CD4-positive, CD25-positive, alpha-beta regulatory T cell (primary cell): ENCODE measurements at regions not wholly inside any gene's neighbourhood (a gene's known extent, or its start where the extent isn't known, plus 50 kb on each side); places are given as distances from the start of the nearest gene placed in this dataset.

ENCODE experiments used
- ATAC-seq, 2 donors: fragments of 150-1000 bp; cut with Tn5 transposase; one replicate each; pipeline ENCODE4 v1.10.0; 2021; ENCODE audit warnings: low read depth in 2 of 2, moderate number of reproducible peaks in 2 of 2, moderate library complexity in 1 of 2
- DNase-seq, 3 donors: peaks; one replicate each; pipeline versions ENCODE4 v3.0.0 to v3.0.0-alpha.2; 2012 to 2022; ENCODE audit warnings: mixed read lengths in 1 of 3
- H3K27ac ChIP-seq: one replicate; pipeline ENCODE4 v1.7.0; 2013; ENCODE audit warnings: mild to moderate bottlenecking, low read length; ENCODE audit not compliant: insufficient read depth, poor library complexity, severe bottlenecking
- H3K27me3 ChIP-seq: one replicate; pipeline ENCODE4 v1.7.0; 2013; ENCODE audit warnings: low read length; ENCODE audit not compliant: control insufficient read depth, insufficient read depth
- H3K36me3 ChIP-seq: one replicate; pipeline ENCODE4 v1.7.0; 2013; ENCODE audit warnings: mild to moderate bottlenecking, low read length, moderate library complexity; ENCODE audit not compliant: control insufficient read depth, insufficient read depth
- H3K4me1 ChIP-seq: 2 replicates; pipeline ENCODE4 v1.7.0; 2013; ENCODE audit warnings: mild to moderate bottlenecking, low read length; ENCODE audit not compliant: insufficient read depth, control insufficient read depth, poor library complexity, severe bottlenecking
- H3K4me3 ChIP-seq: one replicate; pipeline ENCODE4 v1.7.0; 2013; ENCODE audit warnings: low read depth, mild to moderate bottlenecking, low read length, moderate library complexity
- H3K9me3 ChIP-seq, 2 experiments: 1 replicate in 1 of 2; 2 replicates in 1 of 2; pipeline ENCODE4 v1.7.0; 2013; ENCODE audit warnings: low read length in 2 of 2, mild to moderate bottlenecking in 1 of 2, moderate library complexity in 1 of 2; ENCODE audit not compliant: control insufficient read depth in 2 of 2
- H3K27ac Mint-ChIP-seq, 3 donors: one replicate each; pipeline ENCODE4 v1.8.0; 2020 to 2022; ENCODE audit warnings: mild to moderate bottlenecking in 3 of 3, mixed read lengths in 3 of 3, moderate library complexity in 2 of 3
- H3K27me3 Mint-ChIP-seq: one replicate; pipeline ENCODE4 v1.8.0; 2022; ENCODE audit warnings: mild to moderate bottlenecking, mixed read lengths
- H3K36me3 Mint-ChIP-seq: one replicate; pipeline ENCODE4 v1.8.0; 2020; ENCODE audit warnings: mixed read lengths
- H3K4me1 Mint-ChIP-seq, 4 donors: one replicate each; pipeline ENCODE4 v1.8.0; 2020 to 2022; ENCODE audit warnings: mixed read lengths in 4 of 4, mild to moderate bottlenecking in 1 of 4
- H3K4me3 Mint-ChIP-seq, 4 donors: one replicate each; pipeline ENCODE4 v1.8.0; 2020 to 2022; ENCODE audit warnings: mild to moderate bottlenecking in 4 of 4, mixed read lengths in 4 of 4, moderate library complexity in 3 of 4
- H3K9me3 Mint-ChIP-seq, 7 donors: one replicate each; pipeline ENCODE4 v1.8.0; 2020 to 2022; ENCODE audit warnings: mixed read lengths in 7 of 7, mild to moderate bottlenecking in 3 of 7, moderate library complexity in 2 of 7

DNA sequence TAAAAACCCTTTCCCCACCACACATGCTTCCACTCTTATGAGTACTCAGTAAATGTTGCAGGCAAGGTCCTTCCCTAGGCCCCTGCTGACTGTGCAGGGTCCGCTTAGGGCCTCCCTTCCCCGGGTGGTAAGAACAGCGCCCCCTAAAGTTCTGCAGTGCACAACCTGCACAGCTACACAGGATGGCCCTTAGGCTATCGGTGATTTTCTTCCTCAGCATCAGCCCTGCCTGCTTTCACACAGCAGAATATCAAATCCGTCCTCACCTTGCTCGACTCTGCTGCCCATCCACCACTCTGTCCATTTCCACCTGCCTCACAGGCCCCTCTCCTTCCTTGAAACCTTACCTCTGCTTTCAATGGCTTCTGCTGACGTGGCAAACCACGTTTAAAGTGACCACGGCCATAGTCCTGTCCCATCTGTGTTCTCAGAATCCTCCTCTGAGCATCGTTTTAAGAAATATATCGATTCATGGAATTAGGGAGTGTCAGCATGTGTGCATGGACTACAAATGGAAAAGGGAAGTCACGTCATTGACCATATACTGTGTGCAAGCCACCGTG, 51.4 kb upstream of the TMEM132E start:
- H3K27me3 ChIP-seq = no peaks in the 10 kb centered on the region
- H3K4me1 ChIP-seq = no peaks in the 10 kb centered on the region
- DNase-seq (no peak), ATAC-seq (no peak)
- Mint-ChIP-seq H3K27me3 (peaks cover 30% of the 10 kb centered on the region), H3K4me1 (no peaks in the 10 kb centered on the region), H3K27ac (no peak overlapping the region), H3K4me3 (no peak overlapping the region), H3K9me3 (no peaks in the 10 kb centered on the region), H3K36me3 (no peaks in the 10 kb centered on the region)
- no peaks in the 10 kb centered on the region for H3K36me3 ChIP-seq
- no peak overlapping the region for H3K4me3 ChIP-seq
- H3K9me3 ChIP-seq = no peaks in the 10 kb centered on the region
- H3K27ac ChIP-seq = no peak overlapping the region

DNA sequence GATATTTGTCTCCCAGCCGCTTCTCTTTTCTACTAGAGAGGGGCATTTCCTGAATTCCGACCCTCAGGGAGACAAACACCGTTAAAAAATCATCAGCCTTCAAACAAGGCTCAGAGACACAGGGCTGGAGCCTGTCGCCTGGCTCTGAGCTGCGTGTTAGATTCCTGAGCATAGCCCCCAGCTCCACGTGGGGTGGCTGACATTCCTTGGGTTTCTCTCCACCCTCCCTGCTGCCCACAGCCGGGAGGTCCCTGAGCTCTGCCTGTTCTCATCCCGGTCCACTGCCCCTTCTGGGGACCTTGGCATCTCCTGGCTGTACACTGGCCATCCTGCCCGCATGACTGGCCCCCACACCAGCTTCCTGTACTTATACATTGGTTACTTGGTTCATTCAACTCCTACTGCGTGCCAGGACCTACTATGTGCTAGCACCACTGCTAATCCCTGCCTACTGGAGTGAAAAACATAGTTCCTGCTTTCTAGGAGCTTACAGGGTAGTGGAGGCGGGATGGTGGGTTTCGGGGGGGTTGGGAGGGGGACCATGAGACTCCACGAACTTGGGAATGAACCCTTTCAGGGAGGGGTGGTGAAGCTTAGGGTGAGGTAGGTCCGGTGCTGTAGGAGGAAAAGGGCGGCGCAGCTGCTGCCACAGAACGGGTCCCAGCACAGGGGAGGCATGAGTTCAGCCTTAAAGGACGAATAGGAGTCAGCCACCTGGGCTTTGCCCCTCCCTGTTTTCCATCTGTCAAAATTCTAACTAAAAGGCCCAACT, 52.1 kb upstream of the TMEM132E start:
- H3K27me3 Mint-ChIP-seq = peaks cover 24% of the 10 kb centered on the region
- no peaks in the 10 kb centered on the region for H3K36me3 Mint-ChIP-seq
- Histone ChIP-seq H3K36me3 (no peaks in the 10 kb centered on the region), H3K9me3 (no peaks in the 10 kb centered on the region), H3K4me3 (no peak overlapping the region), H3K27ac (no peak overlapping the region), H3K27me3 (no peaks in the 10 kb centered on the region), H3K4me1 (no peaks in the 10 kb centered on the region)
- ATAC-seq (no peak), DNase-seq (no peak)
- no peaks in the 10 kb centered on the region for H3K9me3 Mint-ChIP-seq
- H3K4me1 Mint-ChIP-seq = no peaks in the 10 kb centered on the region
- no peak overlapping the region for H3K4me3 Mint-ChIP-seq
- H3K27ac Mint-ChIP-seq = no peak overlapping the region

DNA sequence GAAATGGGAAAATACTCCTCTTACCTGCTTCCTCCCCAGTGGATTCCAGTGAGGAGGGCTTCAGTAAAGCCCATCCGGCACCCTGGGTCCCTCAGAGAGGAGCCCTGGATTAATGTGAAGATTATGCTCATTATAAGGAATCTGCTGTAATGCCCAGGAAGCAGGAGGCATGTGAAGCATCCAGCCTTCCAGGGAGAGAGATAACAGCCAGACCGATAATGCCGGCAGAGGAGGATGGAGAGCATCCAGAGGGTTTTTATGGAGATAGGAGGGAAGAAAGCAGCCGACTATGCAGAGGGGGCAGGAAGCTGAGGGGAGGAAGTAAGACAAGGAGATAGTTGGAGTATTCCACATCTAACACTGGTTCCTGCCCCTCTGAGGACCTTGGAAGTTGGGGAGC, 53.7 kb upstream of the TMEM132E start:
- ATAC-seq = no peak
- Mint-ChIP-seq H3K27ac (no peak overlapping the region), H3K4me3 (no peak overlapping the region), H3K36me3 (no peaks in the 10 kb centered on the region), H3K9me3 (no peaks in the 10 kb centered on the region), H3K27me3 (peaks cover 19% of the 10 kb centered on the region), H3K4me1 (no peaks in the 10 kb centered on the region)
- no peak for DNase-seq
- no peaks in the 10 kb centered on the region for H3K4me1 ChIP-seq
- H3K9me3 ChIP-seq = no peaks in the 10 kb centered on the region
- no peak overlapping the region for H3K4me3 ChIP-seq
- no peaks in the 10 kb centered on the region for H3K27me3 ChIP-seq
- no peak overlapping the region for H3K27ac ChIP-seq
- no peaks in the 10 kb centered on the region for H3K36me3 ChIP-seq

DNA sequence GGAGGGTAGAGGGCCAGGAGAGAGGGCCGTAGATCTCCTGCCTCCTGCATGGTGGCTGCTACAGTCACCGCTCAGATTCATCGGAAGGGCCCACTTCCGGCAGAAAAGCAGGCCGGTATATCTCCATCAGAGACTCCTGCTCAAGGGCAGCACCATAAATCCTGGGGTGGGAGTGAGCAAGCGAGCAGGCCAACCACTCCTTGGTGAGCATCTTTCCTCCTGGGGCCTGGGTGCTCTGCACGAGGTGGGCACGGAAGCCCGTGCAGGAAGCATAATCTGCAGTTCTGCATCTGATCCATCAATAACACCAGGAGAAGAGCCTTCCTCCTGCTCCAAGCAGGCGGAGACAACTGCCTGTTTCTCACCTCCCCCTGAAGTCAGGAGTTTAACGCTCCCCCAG, 57.4 kb upstream of the TMEM132E start:
- Mint-ChIP-seq H3K27me3 (peaks cover 6% of the 10 kb centered on the region), H3K4me1 (no peaks in the 10 kb centered on the region), H3K4me3 (no peak overlapping the region), H3K9me3 (no peaks in the 10 kb centered on the region), H3K27ac (no peak overlapping the region), H3K36me3 (no peaks in the 10 kb centered on the region)
- no peak for DNase-seq
- H3K27ac ChIP-seq = no peak overlapping the region
- no peaks in the 10 kb centered on the region for H3K36me3 ChIP-seq
- no peak overlapping the region for H3K4me3 ChIP-seq
- ATAC-seq = no peak
- H3K27me3 ChIP-seq = no peaks in the 10 kb centered on the region
- H3K9me3 ChIP-seq = no peaks in the 10 kb centered on the region
- H3K4me1 ChIP-seq = no peaks in the 10 kb centered on the region

DNA sequence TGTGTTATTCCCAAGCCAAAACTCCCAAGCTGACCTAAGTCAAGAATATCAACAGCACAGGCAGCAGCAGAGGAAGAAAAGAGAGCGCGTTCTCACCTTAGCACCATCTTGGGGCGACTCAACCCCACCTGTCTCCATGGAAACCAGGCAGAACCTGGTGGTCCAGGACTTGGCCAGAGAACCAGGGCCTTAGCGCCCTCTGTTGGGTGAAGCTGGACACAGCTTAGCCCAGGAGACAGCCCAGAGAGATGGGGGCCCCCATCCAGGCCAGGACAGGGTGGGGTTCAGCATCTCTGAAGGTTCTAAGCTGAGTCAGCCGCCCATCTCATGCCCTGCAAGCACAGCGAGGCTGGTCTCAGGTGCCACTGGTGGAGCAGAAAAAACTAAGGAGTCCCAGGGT, 60.1 kb upstream of the TMEM132E start:
- Histone ChIP-seq H3K4me3 (no peak overlapping the region), H3K27ac (no peak overlapping the region), H3K36me3 (no peaks in the 10 kb centered on the region), H3K9me3 (no peaks in the 10 kb centered on the region), H3K4me1 (no peaks in the 10 kb centered on the region), H3K27me3 (no peaks in the 10 kb centered on the region)
- H3K4me1 Mint-ChIP-seq = no peaks in the 10 kb centered on the region
- H3K27ac Mint-ChIP-seq = no peak overlapping the region
- H3K9me3 Mint-ChIP-seq = no peaks in the 10 kb centered on the region
- peaks cover 6% of the 10 kb centered on the region for H3K27me3 Mint-ChIP-seq
- no peak overlapping the region for H3K4me3 Mint-ChIP-seq
- no peak for DNase-seq
- no peak for ATAC-seq
- H3K36me3 Mint-ChIP-seq = no peaks in the 10 kb centered on the region

DNA sequence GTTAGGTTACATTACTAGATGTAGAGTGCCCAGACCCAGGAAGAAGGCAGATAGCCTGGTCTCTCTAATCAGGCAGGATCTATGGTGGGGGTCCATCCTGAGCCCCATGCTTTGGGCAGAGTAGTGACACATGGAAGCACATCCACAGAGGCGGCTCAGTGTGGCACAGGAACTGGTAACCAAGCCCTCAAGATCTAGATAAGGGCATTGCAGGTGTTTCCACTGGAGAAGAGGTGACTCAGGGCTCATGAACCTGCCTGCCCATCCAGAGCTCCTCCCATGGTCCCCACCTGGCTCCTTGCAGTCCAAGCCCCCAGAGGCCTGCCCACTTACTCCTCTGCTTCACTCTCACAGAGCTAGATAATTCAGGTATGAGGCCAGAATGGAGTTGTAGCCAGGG, 62.0 kb upstream of the TMEM132E start:
- DNase-seq = no peak
- Histone ChIP-seq H3K27ac (no peak overlapping the region), H3K36me3 (no peaks in the 10 kb centered on the region), H3K9me3 (no peaks in the 10 kb centered on the region), H3K4me3 (no peak overlapping the region), H3K4me1 (no peaks in the 10 kb centered on the region), H3K27me3 (no peaks in the 10 kb centered on the region)
- Mint-ChIP-seq H3K9me3 (no peaks in the 10 kb centered on the region), H3K36me3 (no peaks in the 10 kb centered on the region), H3K4me1 (no peaks in the 10 kb centered on the region), H3K4me3 (no peak overlapping the region), H3K27ac (no peak overlapping the region), H3K27me3 (peaks cover 6% of the 10 kb centered on the region)
- ATAC-seq = no peak

DNA sequence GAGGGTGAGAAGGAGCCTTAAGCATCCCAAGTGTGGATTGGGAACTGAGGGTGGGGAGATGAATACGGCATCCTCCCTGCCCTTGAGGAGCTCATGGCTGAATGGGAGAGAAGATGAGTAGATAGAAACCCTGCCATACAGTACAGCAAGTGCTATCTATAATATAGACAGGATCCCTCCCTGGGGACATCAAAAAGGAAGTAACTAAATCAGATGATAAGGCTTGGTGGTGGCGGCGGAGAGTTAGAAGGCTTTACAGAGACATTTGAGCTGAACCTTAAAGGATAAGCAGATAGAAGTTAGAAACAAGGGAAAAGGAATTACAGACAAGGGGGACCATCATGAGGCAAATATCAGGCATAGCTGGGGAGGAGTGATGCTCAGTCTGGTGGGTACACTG, 67.5 kb upstream of the TMEM132E start:
- DNase-seq (no peak), ATAC-seq (no peak)
- Mint-ChIP-seq H3K4me1 (no peaks in the 10 kb centered on the region), H3K36me3 (no peaks in the 10 kb centered on the region), H3K9me3 (peaks cover 0 to 2% (median 0%) of the 10 kb centered on the region in 7 donors), H3K27me3 (peaks cover 8% of the 10 kb centered on the region), H3K4me3 (no peak overlapping the region), H3K27ac (no peak overlapping the region)
- no peak overlapping the region for H3K27ac ChIP-seq
- peaks cover 4% of the 10 kb centered on the region for H3K27me3 ChIP-seq
- H3K4me3 ChIP-seq = no peak overlapping the region
- no peaks in the 10 kb centered on the region for H3K4me1 ChIP-seq
- H3K36me3 ChIP-seq = no peaks in the 10 kb centered on the region
- no peaks in the 10 kb centered on the region for H3K9me3 ChIP-seq

DNA sequence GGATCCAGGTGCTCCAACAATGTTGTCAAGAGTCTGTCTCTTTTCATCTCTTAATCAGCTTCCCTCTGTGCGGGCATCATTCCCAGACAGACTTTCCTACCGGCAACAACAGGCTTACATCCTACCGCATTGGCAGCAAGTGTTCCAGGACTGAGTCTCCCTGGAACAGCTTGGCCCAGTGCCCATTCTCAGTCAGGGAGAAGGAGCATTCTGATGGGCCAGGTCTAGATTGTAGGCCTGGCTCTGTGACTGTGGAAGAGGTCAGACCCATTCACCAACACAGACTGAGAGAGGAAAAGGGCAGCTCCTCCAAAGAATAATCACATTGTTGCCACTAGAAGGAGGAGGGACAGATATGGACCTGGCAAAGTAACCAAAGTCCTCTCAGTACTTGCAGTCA, 68.1 kb upstream of the TMEM132E start:
- Histone ChIP-seq H3K4me3 (no peak overlapping the region), H3K27me3 (peaks cover 8% of the 10 kb centered on the region), H3K4me1 (no peaks in the 10 kb centered on the region), H3K9me3 (no peaks in the 10 kb centered on the region), H3K27ac (no peak overlapping the region), H3K36me3 (no peaks in the 10 kb centered on the region)
- H3K36me3 Mint-ChIP-seq = no peaks in the 10 kb centered on the region
- no peak overlapping the region for H3K27ac Mint-ChIP-seq
- peaks cover 0 to 2% (median 0%) of the 10 kb centered on the region in 7 donors for H3K9me3 Mint-ChIP-seq
- ATAC-seq = no peak
- H3K27me3 Mint-ChIP-seq = peaks cover 12% of the 10 kb centered on the region
- H3K4me3 Mint-ChIP-seq = no peak overlapping the region
- DNase-seq = no peak
- no peaks in the 10 kb centered on the region for H3K4me1 Mint-ChIP-seq
